CD4-positive, CD25-positive, alpha-beta regulatory T cell (primary cell): ENCODE measurements at regions not wholly inside any gene's neighbourhood (a gene's known extent, or its start where the extent isn't known, plus 50 kb on each side); places are given as distances from the start of the nearest gene placed in this dataset.

ENCODE experiments used
- ATAC-seq, 2 donors: fragments of 150-1000 bp; cut with Tn5 transposase; one replicate each; pipeline ENCODE4 v1.10.0; 2021; ENCODE audit warnings: low read depth in 2 of 2, moderate number of reproducible peaks in 2 of 2, moderate library complexity in 1 of 2
- DNase-seq, 3 donors: peaks; one replicate each; pipeline versions ENCODE4 v3.0.0 to v3.0.0-alpha.2; 2012 to 2022; ENCODE audit warnings: mixed read lengths in 1 of 3
- H3K27ac ChIP-seq: one replicate; pipeline ENCODE4 v1.7.0; 2013; ENCODE audit warnings: mild to moderate bottlenecking, low read length; ENCODE audit not compliant: insufficient read depth, poor library complexity, severe bottlenecking
- H3K27me3 ChIP-seq: one replicate; pipeline ENCODE4 v1.7.0; 2013; ENCODE audit warnings: low read length; ENCODE audit not compliant: control insufficient read depth, insufficient read depth
- H3K36me3 ChIP-seq: one replicate; pipeline ENCODE4 v1.7.0; 2013; ENCODE audit warnings: mild to moderate bottlenecking, low read length, moderate library complexity; ENCODE audit not compliant: control insufficient read depth, insufficient read depth
- H3K4me1 ChIP-seq: 2 replicates; pipeline ENCODE4 v1.7.0; 2013; ENCODE audit warnings: mild to moderate bottlenecking, low read length; ENCODE audit not compliant: insufficient read depth, control insufficient read depth, poor library complexity, severe bottlenecking
- H3K4me3 ChIP-seq: one replicate; pipeline ENCODE4 v1.7.0; 2013; ENCODE audit warnings: low read depth, mild to moderate bottlenecking, low read length, moderate library complexity
- H3K9me3 ChIP-seq, 2 experiments: 1 replicate in 1 of 2; 2 replicates in 1 of 2; pipeline ENCODE4 v1.7.0; 2013; ENCODE audit warnings: low read length in 2 of 2, mild to moderate bottlenecking in 1 of 2, moderate library complexity in 1 of 2; ENCODE audit not compliant: control insufficient read depth in 2 of 2
- H3K27ac Mint-ChIP-seq, 3 donors: one replicate each; pipeline ENCODE4 v1.8.0; 2020 to 2022; ENCODE audit warnings: mild to moderate bottlenecking in 3 of 3, mixed read lengths in 3 of 3, moderate library complexity in 2 of 3
- H3K27me3 Mint-ChIP-seq: one replicate; pipeline ENCODE4 v1.8.0; 2022; ENCODE audit warnings: mild to moderate bottlenecking, mixed read lengths
- H3K36me3 Mint-ChIP-seq: one replicate; pipeline ENCODE4 v1.8.0; 2020; ENCODE audit warnings: mixed read lengths
- H3K4me1 Mint-ChIP-seq, 4 donors: one replicate each; pipeline ENCODE4 v1.8.0; 2020 to 2022; ENCODE audit warnings: mixed read lengths in 4 of 4, mild to moderate bottlenecking in 1 of 4
- H3K4me3 Mint-ChIP-seq, 4 donors: one replicate each; pipeline ENCODE4 v1.8.0; 2020 to 2022; ENCODE audit warnings: mild to moderate bottlenecking in 4 of 4, mixed read lengths in 4 of 4, moderate library complexity in 3 of 4
- H3K9me3 Mint-ChIP-seq, 7 donors: one replicate each; pipeline ENCODE4 v1.8.0; 2020 to 2022; ENCODE audit warnings: mixed read lengths in 7 of 7, mild to moderate bottlenecking in 3 of 7, moderate library complexity in 2 of 7

DNA sequence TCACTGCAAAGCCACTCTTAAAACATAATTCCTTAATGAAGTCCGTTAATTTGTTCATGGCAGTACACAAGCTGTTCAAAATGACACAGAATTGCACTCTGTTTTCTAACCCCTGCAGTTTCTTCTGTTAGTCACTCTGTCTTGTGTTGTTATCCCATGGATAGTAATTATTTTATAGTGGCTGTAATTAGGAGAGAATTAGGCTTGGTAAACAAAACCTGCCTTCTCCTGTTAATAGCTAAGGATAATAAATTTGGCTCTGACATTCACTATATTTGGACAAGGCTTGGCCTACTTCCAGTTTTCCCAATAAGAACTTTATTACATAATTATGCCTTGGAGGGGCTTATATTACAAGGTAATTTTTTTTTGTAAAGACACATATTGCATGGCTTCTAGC is 330.3 kb upstream of the FIGN start:
- DNase-seq (no peak), ATAC-seq (no peak)
- H3K36me3 Mint-ChIP-seq = no peaks in the 10 kb centered on the region
- H3K4me1 Mint-ChIP-seq = no peaks in the 10 kb centered on the region
- peaks cover 0 to 13% (median 1%) of the 10 kb centered on the region in 7 donors for H3K9me3 Mint-ChIP-seq
- Histone ChIP-seq H3K9me3 (peaks cover 0 to 4% of the 10 kb centered on the region in 2 experiments), H3K4me3 (no peak overlapping the region), H3K27me3 (no peaks in the 10 kb centered on the region), H3K36me3 (no peaks in the 10 kb centered on the region), H3K4me1 (no peaks in the 10 kb centered on the region), H3K27ac (no peak overlapping the region)
- H3K4me3 Mint-ChIP-seq = no peak overlapping the region
- H3K27ac Mint-ChIP-seq = no peak overlapping the region
- H3K27me3 Mint-ChIP-seq = no peaks in the 10 kb centered on the region

DNA sequence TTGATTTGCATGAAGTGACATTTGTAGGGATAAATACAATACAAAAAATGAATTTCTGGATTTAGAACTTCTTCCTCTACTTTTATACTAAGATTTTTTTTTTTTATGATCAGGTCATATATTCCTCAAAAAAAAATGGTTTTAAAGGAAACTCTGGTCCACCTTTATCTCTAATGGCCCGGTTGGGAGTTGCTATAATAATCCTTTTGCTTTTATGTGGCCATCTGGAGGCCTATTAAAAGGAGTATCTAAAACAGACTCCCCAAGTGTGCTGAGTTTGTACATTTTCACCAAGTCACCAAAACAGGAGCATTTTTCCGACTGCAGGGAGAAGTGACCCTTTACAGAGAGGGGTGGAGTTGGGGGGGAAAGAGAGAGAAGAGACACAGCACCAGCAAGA is 329.2 kb upstream of the FIGN start:
- DNase-seq (no peak), ATAC-seq (no peak)
- Histone ChIP-seq H3K9me3 (peaks cover 0 to 4% of the 10 kb centered on the region in 2 experiments), H3K27me3 (no peaks in the 10 kb centered on the region), H3K27ac (no peak overlapping the region), H3K4me1 (no peaks in the 10 kb centered on the region), H3K4me3 (no peak overlapping the region), H3K36me3 (no peaks in the 10 kb centered on the region)
- H3K27ac Mint-ChIP-seq = no peak overlapping the region
- no peaks in the 10 kb centered on the region for H3K27me3 Mint-ChIP-seq
- no peaks in the 10 kb centered on the region for H3K36me3 Mint-ChIP-seq
- H3K9me3 Mint-ChIP-seq = peaks cover 0 to 13% (median 2%) of the 10 kb centered on the region in 7 donors
- no peaks in the 10 kb centered on the region for H3K4me1 Mint-ChIP-seq
- H3K4me3 Mint-ChIP-seq = no peak overlapping the region

DNA sequence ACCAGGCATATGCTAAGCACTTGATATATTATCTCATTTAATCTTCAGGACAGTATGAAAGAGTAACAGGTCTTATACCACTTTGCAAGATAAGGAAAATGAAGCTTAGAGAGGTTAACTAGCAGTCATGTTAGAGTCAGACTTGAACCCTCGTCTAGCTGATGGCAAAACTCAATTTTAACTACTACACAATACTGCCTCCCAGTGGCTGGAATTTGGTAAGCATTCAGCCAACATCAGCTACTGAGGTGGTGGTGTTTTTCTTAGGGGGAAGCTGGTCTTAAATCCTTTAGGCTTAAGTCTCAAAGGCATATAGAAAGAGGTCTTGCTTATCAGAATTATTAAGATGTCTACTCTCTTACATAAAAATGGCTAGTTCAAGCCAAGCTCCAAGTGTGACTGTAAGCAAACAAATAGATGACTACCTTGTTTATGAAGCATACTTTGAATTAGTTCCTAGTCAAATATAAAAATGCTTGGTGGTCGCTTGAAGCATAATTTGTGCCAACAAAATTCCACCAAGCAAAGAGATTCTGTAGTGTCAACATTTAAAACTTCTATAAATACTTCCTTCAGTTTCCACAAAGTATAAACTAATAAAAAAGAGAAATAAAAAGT is 325.4 kb upstream of the FIGN start:
- H3K4me3 ChIP-seq = no peak overlapping the region
- no peak overlapping the region for H3K27ac ChIP-seq
- Mint-ChIP-seq H3K27me3 (no peaks in the 10 kb centered on the region), H3K27ac (no peak overlapping the region), H3K4me1 (no peaks in the 10 kb centered on the region), H3K4me3 (no peak overlapping the region), H3K36me3 (no peaks in the 10 kb centered on the region), H3K9me3 (peaks cover 0 to 7% (median 4%) of the 10 kb centered on the region in 7 donors)
- peaks cover 0 to 4% of the 10 kb centered on the region in 2 experiments for H3K9me3 ChIP-seq
- ATAC-seq = no peak
- DNase-seq = no peak
- H3K27me3 ChIP-seq = no peaks in the 10 kb centered on the region
- H3K36me3 ChIP-seq = no peaks in the 10 kb centered on the region
- no peaks in the 10 kb centered on the region for H3K4me1 ChIP-seq

DNA sequence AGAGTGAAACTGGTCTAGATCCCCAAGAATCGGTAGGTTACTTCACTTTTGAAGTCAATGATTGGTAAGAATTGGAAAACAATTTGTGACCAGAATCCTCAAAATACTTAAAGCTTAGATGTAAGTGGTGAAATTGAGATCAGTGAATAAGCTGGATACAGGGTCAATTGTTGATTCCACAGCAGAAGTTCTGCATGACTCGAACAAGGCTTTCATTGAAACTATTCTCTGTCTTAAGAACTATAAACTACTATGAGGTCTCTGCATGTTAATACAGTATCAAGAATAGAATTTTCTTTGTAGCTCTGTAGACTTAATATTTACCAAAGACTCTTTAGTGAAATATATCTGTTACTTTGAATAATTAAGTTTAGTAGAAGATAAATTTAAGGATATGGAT is 324.2 kb upstream of the FIGN start:
- Mint-ChIP-seq H3K36me3 (no peaks in the 10 kb centered on the region), H3K4me3 (no peak overlapping the region), H3K27ac (no peak overlapping the region), H3K9me3 (peaks cover 0 to 7% (median 1%) of the 10 kb centered on the region in 7 donors), H3K27me3 (no peaks in the 10 kb centered on the region), H3K4me1 (no peaks in the 10 kb centered on the region)
- H3K9me3 ChIP-seq = peaks cover 0 to 4% of the 10 kb centered on the region in 2 experiments
- ATAC-seq (no peak), DNase-seq (no peak)
- H3K27ac ChIP-seq = no peak overlapping the region
- no peak overlapping the region for H3K4me3 ChIP-seq
- no peaks in the 10 kb centered on the region for H3K4me1 ChIP-seq
- H3K36me3 ChIP-seq = no peaks in the 10 kb centered on the region
- H3K27me3 ChIP-seq = no peaks in the 10 kb centered on the region

DNA sequence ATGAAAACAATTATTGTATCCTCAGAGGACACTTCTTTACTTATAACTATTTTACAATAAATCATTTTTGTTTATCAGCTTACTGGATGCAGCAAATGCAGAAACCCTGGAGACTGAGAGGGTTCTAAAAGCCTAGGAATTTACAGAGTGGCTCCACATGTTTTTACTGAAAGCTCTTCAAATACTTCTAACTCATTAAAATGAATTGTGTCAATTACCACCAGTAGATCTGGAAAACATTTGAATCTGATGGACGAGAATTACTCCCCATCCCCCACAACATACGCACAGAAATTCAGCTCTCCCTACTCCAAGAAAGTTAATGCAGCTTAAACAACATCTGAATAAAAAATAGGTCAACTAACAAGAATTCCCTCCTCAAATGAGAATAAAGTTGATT is 319.8 kb upstream of the FIGN start:
- H3K27ac Mint-ChIP-seq = no peak overlapping the region
- no peaks in the 10 kb centered on the region for H3K27me3 Mint-ChIP-seq
- Histone ChIP-seq H3K9me3 (peaks cover 0 to 2% of the 10 kb centered on the region in 2 experiments), H3K27me3 (no peaks in the 10 kb centered on the region), H3K4me1 (no peaks in the 10 kb centered on the region), H3K4me3 (no peak overlapping the region), H3K27ac (no peak overlapping the region), H3K36me3 (no peaks in the 10 kb centered on the region)
- no peaks in the 10 kb centered on the region for H3K36me3 Mint-ChIP-seq
- peaks cover 0 to 21% (median 3%) of the 10 kb centered on the region in 7 donors for H3K9me3 Mint-ChIP-seq
- no peak overlapping the region for H3K4me3 Mint-ChIP-seq
- DNase-seq (no peak), ATAC-seq (no peak)
- H3K4me1 Mint-ChIP-seq = no peaks in the 10 kb centered on the region

DNA sequence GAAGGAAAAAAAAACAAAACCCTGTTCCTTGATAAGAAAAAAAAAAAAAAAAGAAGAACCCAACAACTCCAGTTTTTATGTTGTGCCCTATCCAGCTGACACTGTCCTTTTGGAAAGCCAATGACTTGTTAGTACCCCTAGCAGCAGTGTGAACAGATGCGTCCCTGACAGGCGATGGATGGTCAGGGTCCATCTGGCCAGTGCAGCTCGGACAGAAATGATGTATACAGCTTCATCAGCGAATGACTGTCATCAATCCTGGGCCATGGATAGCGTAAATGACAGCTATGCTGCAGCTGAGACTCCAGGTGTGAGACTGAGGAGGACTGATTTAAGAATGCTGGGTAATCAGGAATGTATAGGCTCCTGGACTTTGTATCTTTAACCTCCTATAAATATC is 318.8 kb upstream of the FIGN start:
- ATAC-seq (no peak), DNase-seq (no peak)
- H3K9me3 Mint-ChIP-seq = peaks cover 0 to 21% (median 3%) of the 10 kb centered on the region in 7 donors
- Histone ChIP-seq H3K9me3 (peaks cover 0 to 2% of the 10 kb centered on the region in 2 experiments), H3K4me1 (no peaks in the 10 kb centered on the region), H3K36me3 (no peaks in the 10 kb centered on the region), H3K4me3 (no peak overlapping the region), H3K27ac (no peak overlapping the region), H3K27me3 (no peaks in the 10 kb centered on the region)
- no peaks in the 10 kb centered on the region for H3K36me3 Mint-ChIP-seq
- no peak overlapping the region for H3K27ac Mint-ChIP-seq
- H3K4me1 Mint-ChIP-seq = no peaks in the 10 kb centered on the region
- no peak overlapping the region for H3K4me3 Mint-ChIP-seq
- H3K27me3 Mint-ChIP-seq = no peaks in the 10 kb centered on the region

DNA sequence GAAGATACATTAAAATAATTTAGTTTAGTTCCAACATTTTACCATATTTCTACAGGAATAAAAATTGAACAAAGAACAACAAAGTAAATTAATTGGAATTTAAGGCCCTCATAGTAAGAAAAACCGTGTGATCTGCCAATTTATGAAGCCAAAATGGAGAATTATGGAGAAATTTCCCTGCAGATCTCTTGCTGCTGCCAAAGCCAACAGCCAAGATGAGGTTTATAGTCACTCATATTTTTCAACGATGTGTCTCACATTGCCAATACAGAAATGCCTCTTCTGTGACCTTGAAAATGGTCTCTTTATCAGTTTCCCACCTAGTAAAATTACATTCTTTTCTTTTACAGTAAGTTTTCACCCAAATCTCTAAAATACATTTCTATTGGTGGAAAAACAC is 317.2 kb upstream of the FIGN start:
- ATAC-seq (no peak), DNase-seq (no peak)
- no peaks in the 10 kb centered on the region for H3K27me3 Mint-ChIP-seq
- H3K9me3 ChIP-seq = peaks cover 2 to 5% of the 10 kb centered on the region in 2 experiments
- no peak overlapping the region for H3K4me3 Mint-ChIP-seq
- H3K9me3 Mint-ChIP-seq = peaks cover 0 to 30% (median 4%) of the 10 kb centered on the region in 7 donors
- no peaks in the 10 kb centered on the region for H3K36me3 ChIP-seq
- H3K27me3 ChIP-seq = no peaks in the 10 kb centered on the region
- no peak overlapping the region for H3K4me3 ChIP-seq
- H3K36me3 Mint-ChIP-seq = no peaks in the 10 kb centered on the region
- H3K4me1 Mint-ChIP-seq = no peaks in the 10 kb centered on the region
- no peaks in the 10 kb centered on the region for H3K4me1 ChIP-seq
- H3K27ac Mint-ChIP-seq = no peak overlapping the region
- H3K27ac ChIP-seq = no peak overlapping the region

DNA sequence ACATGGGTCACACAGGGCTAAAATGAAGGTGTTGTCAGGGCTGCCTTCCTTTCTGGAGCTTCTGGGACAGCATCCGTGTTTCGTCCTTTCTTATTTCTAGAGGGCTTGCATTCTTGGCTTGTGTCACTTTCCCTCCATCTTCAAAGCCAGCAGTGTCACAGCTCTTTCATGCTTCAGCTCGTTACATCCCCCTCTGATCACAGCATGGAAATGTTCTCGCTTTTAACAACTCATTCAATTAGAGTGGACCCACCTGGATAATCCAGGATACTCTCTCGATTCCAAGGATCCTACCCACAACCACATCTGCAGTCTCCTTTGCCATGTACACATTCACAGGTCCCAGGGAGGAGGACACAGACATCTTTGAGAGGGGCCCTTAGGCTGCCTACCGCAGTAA is 316.2 kb upstream of the FIGN start:
- Mint-ChIP-seq H3K9me3 (peaks cover 0 to 36% (median 7%) of the 10 kb centered on the region in 7 donors), H3K36me3 (no peaks in the 10 kb centered on the region), H3K27me3 (no peaks in the 10 kb centered on the region), H3K4me1 (no peaks in the 10 kb centered on the region), H3K4me3 (no peak overlapping the region), H3K27ac (no peak overlapping the region)
- H3K4me1 ChIP-seq = no peaks in the 10 kb centered on the region
- no peak overlapping the region for H3K4me3 ChIP-seq
- H3K27ac ChIP-seq = no peak overlapping the region
- H3K36me3 ChIP-seq = no peaks in the 10 kb centered on the region
- no peaks in the 10 kb centered on the region for H3K27me3 ChIP-seq
- ATAC-seq (no peak), DNase-seq (no peak)
- H3K9me3 ChIP-seq = peaks cover 2 to 7% of the 10 kb centered on the region in 2 experiments
